Hepatocyte (in vitro differentiated cells): ENCODE measurements at regions not wholly inside any gene's neighbourhood (a gene's known extent, or its start where the extent isn't known, plus 50 kb on each side); places are given as distances from the start of the nearest gene placed in this dataset.

Source experiments
- DNase-seq: peaks from one replicate; pipeline ENCODE4 v3.0.0-alpha.2; 2016; ENCODE audit warnings: low spot score
- H2AFZ ChIP-seq: fragments of 200-600 bp; sonication (generic); 2 replicates; pipeline ENCODE4 v1.6.0; 2016; ENCODE audit warnings: antibody characterized with exemption, mild to moderate bottlenecking
- H3K27ac ChIP-seq: fragments of 200-600 bp; sonication (generic); 2 replicates; pipeline ENCODE4 v1.5.1; 2016; ENCODE audit warnings: mild to moderate bottlenecking
- H3K27me3 ChIP-seq: fragments of 200-600 bp; sonication (generic); 2 replicates; pipeline ENCODE4 v1.6.1; 2016
- H3K36me3 ChIP-seq: fragments of 200-600 bp; sonication (generic); replicated peaks from 2 replicates; pipeline ENCODE4 v1.5.1; 2016; ENCODE audit warnings: low read depth; ENCODE audit not compliant: insufficient read depth
- H3K4me1 ChIP-seq: fragments of 200-600 bp; sonication (generic); 2 replicates; pipeline ENCODE4 v1.5.1; 2016; ENCODE audit warnings: mild to moderate bottlenecking, moderate library complexity; ENCODE audit not compliant: insufficient read depth
- H3K4me2 ChIP-seq: fragments of 200-600 bp; sonication (generic); 2 replicates; pipeline ENCODE4 v1.6.0; 2016
- H3K4me3 ChIP-seq: fragments of 200-600 bp; sonication (generic); 2 replicates; pipeline ENCODE4 v1.5.1; 2016; ENCODE audit warnings: mild to moderate bottlenecking
- H3K79me2 ChIP-seq: fragments of 200-600 bp; sonication (generic); 2 replicates; pipeline ENCODE4 v1.6.0; 2017; ENCODE audit warnings: mild to moderate bottlenecking
- H3K9me2 ChIP-seq: fragments of 200-600 bp; sonication (generic); replicated peaks from 2 replicates; pipeline ENCODE4 v1.6.0; 2017; ENCODE audit warnings: mild to moderate bottlenecking; ENCODE audit not compliant: insufficient read depth
- H3K9me3 ChIP-seq: fragments of 200-600 bp; sonication (generic); 2 replicates; pipeline ENCODE4 v1.5.1; 2016; ENCODE audit warnings: low read depth, mild to moderate bottlenecking
- H4K20me1 ChIP-seq: fragments of 200-600 bp; sonication (generic); 2 replicates; pipeline ENCODE4 v1.6.0; 2016; ENCODE audit warnings: mild to moderate bottlenecking; ENCODE audit not compliant: insufficient read depth, poor library complexity, severe bottlenecking
- CTCF ChIP-seq: fragments of 200-600 bp; sonication (generic); IDR thresholded peaks from 2 replicates; pipeline ENCODE4 v1.5.1; 2016; ENCODE audit warnings: antibody characterized with exemption, mild to moderate bottlenecking; ENCODE audit not compliant: poor library complexity
- EZH2 ChIP-seq: fragments of 200-600 bp; sonication (generic); IDR thresholded peaks from 2 replicates; pipeline ENCODE4 v1.6.1; 2016; ENCODE audit warnings: antibody characterized with exemption, mild to moderate bottlenecking, borderline replicate concordance
- EZH2phosphoT487 ChIP-seq: fragments of 200-600 bp; sonication (generic); IDR thresholded peaks from one replicate; pipeline ENCODE4 v1.6.1; 2018; ENCODE audit warnings: antibody characterized with exemption, mild to moderate bottlenecking, low read depth, moderate library complexity; ENCODE audit not compliant: unreplicated experiment, severe bottlenecking
- WGBS: methylation state at CpG from one replicate; pipeline ENCODE4 v1.1.6; 2016; ENCODE audit warnings: low lambda C conversion rate; ENCODE audit errors: missing lambda C conversion rate; 5-methylcytosine and 5-hydroxymethylcytosine counted together

GRCh38 chr12:81950871-81951270 lies 191.7 kb upstream of the PPFIA2 start:
- TF ChIP-seq CTCF (no peak), EZH2phosphoT487 (no peak), EZH2 (no peak)
- Histone ChIP-seq H3K27me3 (no peaks in the 10 kb centered on the region), H2AFZ (no peak overlapping the region), H3K9me3 (no peaks in the 10 kb centered on the region), H3K27ac (no peak overlapping the region), H4K20me1 (no peaks in the 10 kb centered on the region), H3K4me1 (no peaks in the 10 kb centered on the region), H3K4me2 (no peak overlapping the region), H3K79me2 (no peaks in the 10 kb centered on the region), H3K36me3 (no peaks in the 10 kb centered on the region), H3K4me3 (no peak overlapping the region), H3K9me2 (no peaks in the 10 kb centered on the region)
- no peak for DNase-seq
- WGBS: 95% methylated on average over 3 of the region's 3 CpGs

GRCh38 chr12:81949841-81950308 lies 190.7 kb upstream of the PPFIA2 start:
- DNase-seq: no peak
- Histone ChIP-seq H3K79me2 (no peaks in the 10 kb centered on the region), H4K20me1 (no peaks in the 10 kb centered on the region), H3K36me3 (no peaks in the 10 kb centered on the region), H3K9me2 (no peaks in the 10 kb centered on the region), H3K9me3 (no peaks in the 10 kb centered on the region), H3K4me3 (no peak overlapping the region), H3K4me1 (no peaks in the 10 kb centered on the region), H3K27ac (no peak overlapping the region), H3K4me2 (no peak overlapping the region), H2AFZ (no peak overlapping the region), H3K27me3 (no peaks in the 10 kb centered on the region)
- 60% methylated on average over 2 of the region's 2 CpGs for WGBS
- TF ChIP-seq EZH2phosphoT487 (no peak), CTCF (no peak), EZH2 (no peak)

GRCh38 chr12:81949416-81949815 lies 190.3 kb upstream of the PPFIA2 start:
- Histone ChIP-seq H3K27ac (no peak overlapping the region), H3K9me3 (no peaks in the 10 kb centered on the region), H3K4me3 (no peak overlapping the region), H3K4me1 (no peaks in the 10 kb centered on the region), H3K4me2 (no peak overlapping the region), H2AFZ (no peak overlapping the region), H3K27me3 (no peaks in the 10 kb centered on the region), H3K36me3 (no peaks in the 10 kb centered on the region), H3K9me2 (no peaks in the 10 kb centered on the region), H3K79me2 (no peaks in the 10 kb centered on the region), H4K20me1 (no peaks in the 10 kb centered on the region)
- 89% methylated on average over 2 of the region's 2 CpGs for WGBS
- DNase-seq: no peak
- TF ChIP-seq CTCF: no peak
- no peak for TF ChIP-seq EZH2phosphoT487
- TF ChIP-seq EZH2: no peak

GRCh38 chr12:81944886-81945285 lies 185.7 kb upstream of the PPFIA2 start:
- 87% methylated on average over 2 of the region's 2 CpGs for WGBS
- no peaks in the 10 kb centered on the region for H3K9me2 ChIP-seq

More at GRCh38 chr12:81944886-81945285, 185.7 kb upstream of the PPFIA2 start:
- H3K27ac ChIP-seq: no peak overlapping the region
- TF ChIP-seq EZH2 (no peak), EZH2phosphoT487 (no peak), CTCF (no peak)
- H3K36me3 ChIP-seq: no peaks in the 10 kb centered on the region
- no peak overlapping the region for H3K4me3 ChIP-seq
- H3K4me1 ChIP-seq: no peaks in the 10 kb centered on the region
- no peak overlapping the region for H2AFZ ChIP-seq
- no peaks in the 10 kb centered on the region for H3K27me3 ChIP-seq
- no peaks in the 10 kb centered on the region for H3K79me2 ChIP-seq
- H3K9me3 ChIP-seq: no peaks in the 10 kb centered on the region
- no peak overlapping the region for H3K4me2 ChIP-seq
- no peak for DNase-seq
- H4K20me1 ChIP-seq: no peaks in the 10 kb centered on the region
